ENCODE measurements at regions not wholly inside any gene's neighbourhood (a gene's known extent, or its start where the extent isn't known, plus 50 kb on each side); places are given as distances from the start of the nearest gene placed in this dataset.

- Histone ChIP-seq H3K36me3 (replicated peaks in 1 of 2; ENCODE audit: control insufficient read depth in 1 of 2, insufficient read depth in 2 of 2, low read length in 2 of 2) (no peaks in the 10 kb centered on the region), H3K4me1 (ENCODE audit: control insufficient read depth in 1 of 2, insufficient read depth in 2 of 2, low read length in 2 of 2) (no peaks in the 10 kb centered on the region), H3K9me3 (replicated peaks in 1 of 2; ENCODE audit: control insufficient read depth in 1 of 2, insufficient read depth in 1 of 2, low read length in 2 of 2) (no peaks in the 10 kb centered on the region), H3K27me3 (ENCODE audit: control insufficient read depth in 2 of 2, insufficient read depth in 2 of 2, low read length in 2 of 2) (no peaks in the 10 kb centered on the region), H3K9ac (ENCODE audit: insufficient read depth, low read length, poor library complexity, severe bottlenecking) (no peak overlapping the region), H2AFZ (ENCODE audit: insufficient read depth, low read depth, low read length, poor library complexity, severe bottlenecking) (no peak overlapping the region), H3K79me2 (ENCODE audit: insufficient read depth, low read length) (no peaks in the 10 kb centered on the region), H4K20me1 (ENCODE audit: insufficient read depth, low read length) (no peaks in the 10 kb centered on the region), H3K27ac (ENCODE audit: low read depth in 1 of 2, low read length in 2 of 2) (no peak overlapping the region), H3K4me3 (replicated peaks in 1 of 3; ENCODE audit: low read depth in 2 of 3, low read length in 3 of 3) (no peak overlapping the region), H3K4me2 (replicated peaks; ENCODE audit: extremely low read depth, low read length, poor library complexity, severe bottlenecking) (no peak overlapping the region)
- intact Hi-C loops (cut with micrococcal nuclease), result no loop called here
- WGBS (ENCODE audit: insufficient coverage), result no CpG with 5 or more reads among the region's 1 CpG
- TF ChIP-seq CTCF (IDR thresholded peaks at IDR 0.05), result no peak
- peaks cover 1 to 2% (median 2%) of the 10 kb centered on the region in 3 donors for H3K27me3 Mint-ChIP-seq (ENCODE audit: low read depth in 3 of 3)
- no peak for DNase-seq
- H3K4me1 Mint-ChIP-seq, result no peaks in the 10 kb centered on the region
- H3K27ac Mint-ChIP-seq, result no peak overlapping the region
- H3K4me3 Mint-ChIP-seq, result no peak overlapping the region
- no peaks in the 10 kb centered on the region for H3K36me3 Mint-ChIP-seq
- H3K9me3 Mint-ChIP-seq, result peaks cover 0 to 1% (median 0%) of the 10 kb centered on the region in 7 donors
Measured at GRCh38 chr14:23863836-23864235, 89.7 kb upstream of the DHRS4 start.

- peak in 1 of 3 donors; percentile 3 for DNase-seq
- Histone ChIP-seq H3K79me2 (ENCODE audit: insufficient read depth, low read length) (no peaks in the 10 kb centered on the region), H3K4me2 (replicated peaks; ENCODE audit: extremely low read depth, low read length, poor library complexity, severe bottlenecking) (no peak overlapping the region), H3K4me1 (ENCODE audit: control insufficient read depth in 1 of 2, insufficient read depth in 2 of 2, low read length in 2 of 2) (no peaks in the 10 kb centered on the region), H3K9ac (ENCODE audit: insufficient read depth, low read length, poor library complexity, severe bottlenecking) (no peak overlapping the region), H3K27ac (ENCODE audit: low read depth in 1 of 2, low read length in 2 of 2) (no peak overlapping the region), H2AFZ (ENCODE audit: insufficient read depth, low read depth, low read length, poor library complexity, severe bottlenecking) (no peak overlapping the region), H3K4me3 (replicated peaks in 1 of 3; ENCODE audit: low read depth in 2 of 3, low read length in 3 of 3) (no peak overlapping the region), H4K20me1 (ENCODE audit: insufficient read depth, low read length) (no peaks in the 10 kb centered on the region), H3K27me3 (ENCODE audit: control insufficient read depth in 2 of 2, insufficient read depth in 2 of 2, low read length in 2 of 2) (no peaks in the 10 kb centered on the region), H3K36me3 (replicated peaks in 1 of 2; ENCODE audit: control insufficient read depth in 1 of 2, insufficient read depth in 2 of 2, low read length in 2 of 2) (no peaks in the 10 kb centered on the region), H3K9me3 (replicated peaks in 1 of 2; ENCODE audit: control insufficient read depth in 1 of 2, insufficient read depth in 1 of 2, low read length in 2 of 2) (no peaks in the 10 kb centered on the region)
- intact Hi-C loops (cut with micrococcal nuclease), result no loop called here
- peaks cover 1 to 2% (median 2%) of the 10 kb centered on the region in 3 donors for H3K27me3 Mint-ChIP-seq (ENCODE audit: low read depth in 3 of 3)
- peaks cover 0 to 1% (median 0%) of the 10 kb centered on the region in 7 donors for H3K9me3 Mint-ChIP-seq
- TF ChIP-seq CTCF (IDR thresholded peaks at IDR 0.05), result no peak
- no peak overlapping the region for H3K27ac Mint-ChIP-seq
- H3K4me3 Mint-ChIP-seq, result no peak overlapping the region
- no peaks in the 10 kb centered on the region for H3K36me3 Mint-ChIP-seq
- no CpG with 5 or more reads among the region's 2 CpGs for WGBS (ENCODE audit: insufficient coverage)
- no peaks in the 10 kb centered on the region for H3K4me1 Mint-ChIP-seq
Measured at GRCh38 chr14:23864259-23864658, 89.3 kb upstream of the DHRS4 start.

Data from CD14-positive monocyte (primary cell).